ENCODE measurements at regions not wholly inside any gene's neighbourhood (a gene's known extent, or its start where the extent isn't known, plus 50 kb on each side); places are given as distances from the start of the nearest gene placed in this dataset.
A peak's percentile ranks its signal among the peaks of the same experiment; 100 is the strongest.
"Not testable (repeated sequence)": the region's sequence is repeated elsewhere in the genome, so short reads cannot be mapped to it uniquely, and the experiment has no call there.

DNA sequence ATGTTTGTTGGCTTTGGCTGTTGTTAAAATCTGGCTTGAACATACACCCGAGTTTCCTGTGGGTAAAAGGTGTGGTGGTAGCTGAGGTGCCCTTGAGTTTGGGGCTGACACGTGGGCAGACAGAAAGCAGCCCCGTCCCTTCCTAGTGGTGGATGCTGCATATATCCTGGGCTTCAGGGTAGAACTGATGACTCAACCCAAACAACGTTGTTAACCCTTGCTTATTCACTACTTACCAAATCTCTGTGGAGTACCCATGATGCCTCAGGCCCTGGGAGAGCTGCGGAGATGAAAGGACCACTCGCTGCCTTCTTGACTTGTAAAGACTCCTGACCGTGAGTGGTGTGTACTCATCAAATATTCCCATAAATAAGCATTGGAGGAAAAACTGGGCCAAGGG lies 245.1 kb downstream of the RAB11FIP2 start:
- Mint-ChIP-seq H3K27me3 (peaks cover 12% of the 10 kb centered on the region), H3K36me3 (no peaks in the 10 kb centered on the region), H3K4me3 (no peak overlapping the region), H3K9me3 (no peaks in the 10 kb centered on the region), H3K27ac (peak overlapping the region; percentile 48), H3K4me1 (ENCODE audit: unreplicated experiment) (peaks cover 32% of the 10 kb centered on the region)
- TF ChIP-seq, protein P1, sequence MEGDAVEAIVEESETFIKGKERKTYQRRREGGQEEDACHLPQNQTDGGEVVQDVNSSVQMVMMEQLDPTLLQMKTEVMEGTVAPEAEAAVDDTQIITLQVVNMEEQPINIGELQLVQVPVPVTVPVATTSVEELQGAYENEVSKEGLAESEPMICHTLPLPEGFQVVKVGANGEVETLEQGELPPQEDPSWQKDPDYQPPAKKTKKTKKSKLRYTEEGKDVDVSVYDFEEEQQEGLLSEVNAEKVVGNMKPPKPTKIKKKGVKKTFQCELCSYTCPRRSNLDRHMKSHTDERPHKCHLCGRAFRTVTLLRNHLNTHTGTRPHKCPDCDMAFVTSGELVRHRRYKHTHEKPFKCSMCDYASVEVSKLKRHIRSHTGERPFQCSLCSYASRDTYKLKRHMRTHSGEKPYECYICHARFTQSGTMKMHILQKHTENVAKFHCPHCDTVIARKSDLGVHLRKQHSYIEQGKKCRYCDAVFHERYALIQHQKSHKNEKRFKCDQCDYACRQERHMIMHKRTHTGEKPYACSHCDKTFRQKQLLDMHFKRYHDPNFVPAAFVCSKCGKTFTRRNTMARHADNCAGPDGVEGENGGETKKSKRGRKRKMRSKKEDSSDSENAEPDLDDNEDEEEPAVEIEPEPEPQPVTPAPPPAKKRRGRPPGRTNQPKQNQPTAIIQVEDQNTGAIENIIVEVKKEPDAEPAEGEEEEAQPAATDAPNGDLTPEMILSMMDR (conservative IDR thresholded peaks at IDR 0.05) = no peak
- no peak for DNase-seq (ENCODE audit: extremely low spot score, unreplicated experiment)

DNA sequence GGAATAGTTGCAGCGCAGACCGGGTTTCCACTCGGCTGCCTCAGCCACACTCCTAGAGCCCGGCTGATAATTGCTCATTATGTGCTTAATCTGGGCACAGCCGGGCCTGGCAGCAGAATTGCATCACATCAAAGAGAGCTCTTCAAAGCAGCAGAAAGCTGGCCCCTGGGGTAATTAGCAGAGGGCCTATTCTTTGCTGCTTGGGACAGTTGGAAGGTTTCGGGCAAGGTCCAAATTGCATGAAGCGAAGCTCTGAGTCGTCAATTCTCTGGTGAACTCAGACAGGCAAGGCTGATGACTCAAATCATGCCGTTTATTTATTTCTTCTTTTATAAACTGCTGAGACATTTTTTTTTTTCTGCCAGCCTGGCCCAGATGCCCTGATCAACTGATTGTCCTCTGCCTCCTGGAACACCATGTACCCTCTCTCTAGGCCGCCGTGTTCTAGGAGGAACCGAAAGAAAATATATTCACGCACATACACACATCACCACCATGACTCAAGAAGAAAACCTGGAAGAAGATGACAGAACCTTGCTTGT lies 242.2 kb downstream of the RAB11FIP2 start:
- TF ChIP-seq, protein P1 (conservative IDR thresholded peaks at IDR 0.05) = no peak

DNA sequence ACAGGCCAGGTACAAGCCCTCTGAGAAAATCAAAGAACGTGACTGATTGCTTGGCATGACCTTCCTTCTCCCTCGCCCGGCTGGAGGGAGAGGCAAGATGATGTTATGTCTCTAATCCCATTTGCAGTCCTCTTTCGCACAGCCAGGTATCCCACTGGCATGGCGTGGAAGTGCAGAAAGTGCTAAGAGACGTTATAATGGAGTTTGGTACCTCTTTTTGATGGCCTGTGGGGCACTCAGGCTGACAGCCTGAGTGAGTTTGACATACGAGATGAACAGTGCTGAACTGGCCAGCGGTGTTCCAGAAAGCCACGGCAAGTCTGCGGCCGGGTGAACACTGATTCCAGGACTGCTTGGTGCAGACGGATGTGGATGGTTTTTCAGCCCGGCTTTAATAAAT lies 241.6 kb downstream of the RAB11FIP2 start:
- Mint-ChIP-seq H3K27ac (no peak overlapping the region), H3K36me3 (peaks cover 3% of the 10 kb centered on the region), H3K27me3 (peaks cover 12% of the 10 kb centered on the region), H3K4me3 (no peak overlapping the region), H3K4me1 (ENCODE audit: unreplicated experiment) (peaks cover 13% of the 10 kb centered on the region), H3K9me3 (peaks cover 4% of the 10 kb centered on the region)
- DNase-seq (ENCODE audit: extremely low spot score, unreplicated experiment) = no peak
- TF ChIP-seq, protein P1 (conservative IDR thresholded peaks at IDR 0.05) = no peak

More for the DNA sequence above, 242.2 kb downstream of the RAB11FIP2 start:
- Mint-ChIP-seq H3K9me3 (peaks cover 4% of the 10 kb centered on the region), H3K4me3 (no peak overlapping the region), H3K27ac (no peak overlapping the region), H3K4me1 (ENCODE audit: unreplicated experiment) (peaks cover 13% of the 10 kb centered on the region), H3K36me3 (peaks cover 3% of the 10 kb centered on the region), H3K27me3 (peaks cover 12% of the 10 kb centered on the region)
- DNase-seq (ENCODE audit: extremely low spot score, unreplicated experiment) = no peak

DNA sequence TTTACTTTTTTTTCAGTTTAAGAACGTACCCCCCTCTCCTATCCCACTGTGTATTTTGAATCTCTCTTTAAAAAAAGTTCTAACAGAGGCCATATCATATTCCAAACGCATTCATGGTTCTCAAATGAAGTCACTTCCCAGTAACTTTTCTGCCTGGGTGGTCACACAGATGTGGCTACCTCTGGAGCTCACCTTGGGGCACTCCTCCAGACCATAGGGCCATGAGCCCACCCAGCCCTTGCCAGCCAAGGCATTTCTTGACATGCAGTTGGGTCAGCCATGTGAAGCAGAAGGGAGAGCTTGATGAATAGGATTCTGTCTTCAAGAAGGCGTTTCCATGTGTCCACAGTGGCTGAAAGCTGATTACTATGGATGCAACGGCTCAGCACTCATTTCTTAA lies 239.3 kb downstream of the RAB11FIP2 start:
- peaks cover 7% of the 10 kb centered on the region for H3K36me3 Mint-ChIP-seq
- peaks cover 9% of the 10 kb centered on the region for H3K9me3 Mint-ChIP-seq
- H3K4me3 Mint-ChIP-seq = no peak overlapping the region
- TF ChIP-seq, protein P1 (conservative IDR thresholded peaks at IDR 0.05) = no peak
- peaks cover 8% of the 10 kb centered on the region for H3K27me3 Mint-ChIP-seq
- H3K27ac Mint-ChIP-seq = no peak overlapping the region
- no peak for DNase-seq (ENCODE audit: extremely low spot score, unreplicated experiment)
- H3K4me1 Mint-ChIP-seq (ENCODE audit: unreplicated experiment) = peaks cover 13% of the 10 kb centered on the region

DNA sequence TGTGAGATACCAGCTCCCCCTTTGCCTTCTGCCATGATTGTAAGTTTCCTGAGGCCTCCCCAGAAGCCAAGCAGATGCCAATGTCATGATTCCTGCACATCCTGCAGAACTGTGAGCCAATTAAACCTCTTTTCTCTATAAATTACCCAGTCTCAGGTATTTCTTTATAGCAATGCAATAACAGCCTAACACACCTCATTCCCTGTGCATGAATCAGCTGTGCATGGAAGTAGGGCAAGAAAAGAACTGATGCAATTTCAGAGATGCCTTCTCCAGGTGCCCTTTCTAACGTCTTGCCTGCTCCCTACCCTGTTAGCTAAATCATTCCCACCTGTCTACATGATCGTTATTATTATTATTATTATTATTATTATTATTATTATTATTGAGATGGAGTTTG lies 230.9 kb downstream of the RAB11FIP2 start:
- not testable (repeated sequence) for H3K4me3 Mint-ChIP-seq, H3K27me3 Mint-ChIP-seq
- peaks cover 13% of the 10 kb centered on the region for H3K4me1 Mint-ChIP-seq (ENCODE audit: unreplicated experiment)

DNA sequence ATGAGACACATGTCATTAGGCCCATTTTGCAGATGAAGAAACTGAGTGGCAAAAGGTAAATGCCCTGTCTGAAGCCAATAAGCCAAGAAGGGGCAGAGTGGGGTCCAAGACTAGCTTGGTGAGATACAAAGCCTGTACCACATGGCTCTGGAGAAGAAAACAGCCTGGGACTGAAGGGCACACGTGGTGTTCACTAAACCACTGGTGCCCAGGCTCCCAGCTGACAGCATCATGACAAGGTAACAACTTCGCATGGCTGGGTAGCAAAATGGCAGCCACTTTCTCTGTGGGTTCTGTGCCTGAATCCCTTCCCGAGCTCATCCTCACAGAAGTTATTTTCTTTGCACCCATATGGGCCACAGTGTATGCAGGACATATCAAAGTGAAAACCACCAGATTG lies 229.6 kb downstream of the RAB11FIP2 start:
- Mint-ChIP-seq H3K4me3 (no peak overlapping the region), H3K27me3 (peaks cover 3% of the 10 kb centered on the region), H3K4me1 (ENCODE audit: unreplicated experiment) (peaks cover 13% of the 10 kb centered on the region), H3K9me3 (no peaks in the 10 kb centered on the region), H3K27ac (no peak overlapping the region), H3K36me3 (no peaks in the 10 kb centered on the region)
- no peak for DNase-seq (ENCODE audit: extremely low spot score, unreplicated experiment)
- TF ChIP-seq, protein P1 (conservative IDR thresholded peaks at IDR 0.05) = no peak

More for the DNA sequence above, 230.9 kb downstream of the RAB11FIP2 start:
- not testable (repeated sequence) for H3K27ac Mint-ChIP-seq; DNase-seq (ENCODE audit: extremely low spot score, unreplicated experiment); H3K36me3 Mint-ChIP-seq; H3K9me3 Mint-ChIP-seq

All from type B pancreatic cell (in vitro differentiated cells).